C4-2B (cell line): ENCODE measurements at regions not wholly inside any gene's neighbourhood (a gene's known extent, or its start where the extent isn't known, plus 50 kb on each side); places are given as distances from the start of the nearest gene placed in this dataset.

ENCODE experiments used
- ZFX ChIP-seq: fragments of 450-650 bp; IDR thresholded peaks from 2 replicates; pipeline ENCODE4 v1.6.1; 2017
- TF ChIP-seq, protein P1 (sequence below): fragments of 450-650 bp; conservative IDR thresholded peaks from 2 replicates; pipeline ENCODE4 v1.5.1; 2017; ENCODE audit warnings: mild to moderate bottlenecking

GRCh38 chr14:82342596-82342995, 808.9 kb upstream of the SEL1L start:
- TF ChIP-seq, protein P1, sequence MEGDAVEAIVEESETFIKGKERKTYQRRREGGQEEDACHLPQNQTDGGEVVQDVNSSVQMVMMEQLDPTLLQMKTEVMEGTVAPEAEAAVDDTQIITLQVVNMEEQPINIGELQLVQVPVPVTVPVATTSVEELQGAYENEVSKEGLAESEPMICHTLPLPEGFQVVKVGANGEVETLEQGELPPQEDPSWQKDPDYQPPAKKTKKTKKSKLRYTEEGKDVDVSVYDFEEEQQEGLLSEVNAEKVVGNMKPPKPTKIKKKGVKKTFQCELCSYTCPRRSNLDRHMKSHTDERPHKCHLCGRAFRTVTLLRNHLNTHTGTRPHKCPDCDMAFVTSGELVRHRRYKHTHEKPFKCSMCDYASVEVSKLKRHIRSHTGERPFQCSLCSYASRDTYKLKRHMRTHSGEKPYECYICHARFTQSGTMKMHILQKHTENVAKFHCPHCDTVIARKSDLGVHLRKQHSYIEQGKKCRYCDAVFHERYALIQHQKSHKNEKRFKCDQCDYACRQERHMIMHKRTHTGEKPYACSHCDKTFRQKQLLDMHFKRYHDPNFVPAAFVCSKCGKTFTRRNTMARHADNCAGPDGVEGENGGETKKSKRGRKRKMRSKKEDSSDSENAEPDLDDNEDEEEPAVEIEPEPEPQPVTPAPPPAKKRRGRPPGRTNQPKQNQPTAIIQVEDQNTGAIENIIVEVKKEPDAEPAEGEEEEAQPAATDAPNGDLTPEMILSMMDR, result no peak
- no peak for TF ChIP-seq ZFX
